CD4-positive, alpha-beta T cell treated with Interleukin-4 for 1 hour (primary cell): ENCODE measurements at regions not wholly inside any gene's neighbourhood (a gene's known extent, or its start where the extent isn't known, plus 50 kb on each side); places are given as distances from the start of the nearest gene placed in this dataset.
"Not testable (repeated sequence)": the region's sequence is repeated elsewhere in the genome, so short reads cannot be mapped to it uniquely, and the experiment has no call there.

Source experiments
- DNase-seq, 2 donors: peaks; one replicate each; pipeline ENCODE4 v3.0.0-alpha.2; 2020 to 2022

DNA sequence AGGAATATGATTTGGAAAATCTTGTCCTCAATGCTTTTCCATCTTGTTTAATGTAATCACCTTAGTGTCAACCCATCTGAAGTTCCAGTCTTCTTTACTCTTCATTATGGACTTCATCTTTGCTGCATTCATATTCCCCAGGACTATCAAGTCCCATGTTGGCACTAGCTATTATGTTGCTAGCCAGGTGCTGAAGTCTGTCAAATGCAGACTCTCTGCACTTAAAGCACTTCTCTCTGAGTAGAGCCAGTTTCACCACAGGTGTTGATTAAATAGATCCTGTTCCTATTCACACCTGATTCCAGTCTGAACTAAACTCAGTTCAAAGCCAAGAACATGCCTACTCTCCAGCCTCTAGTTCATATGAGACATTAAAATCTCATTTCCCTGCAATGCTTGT is 75.0 kb upstream of the PKN2 start:
- DNase-seq: no peak

DNA sequence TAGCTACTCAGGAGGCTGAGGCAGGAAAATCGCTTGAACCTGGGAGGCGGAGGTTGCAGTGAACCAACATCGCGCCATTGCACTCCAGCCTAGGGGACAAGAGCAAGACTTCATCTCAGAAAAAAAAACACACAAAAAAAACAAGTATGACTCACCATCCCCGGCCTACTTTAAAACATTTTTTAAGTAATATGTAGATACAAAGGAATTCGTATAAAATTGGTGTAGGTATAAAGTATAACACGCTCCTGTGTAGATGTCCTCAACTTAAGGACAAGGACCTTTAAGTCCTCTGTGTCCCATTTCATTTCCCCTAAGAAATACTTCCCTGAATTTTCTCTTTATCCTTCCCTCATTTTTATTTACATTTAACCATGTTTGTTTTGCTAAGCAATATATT is 73.4 kb upstream of the PKN2 start:
- no peak for DNase-seq

DNA sequence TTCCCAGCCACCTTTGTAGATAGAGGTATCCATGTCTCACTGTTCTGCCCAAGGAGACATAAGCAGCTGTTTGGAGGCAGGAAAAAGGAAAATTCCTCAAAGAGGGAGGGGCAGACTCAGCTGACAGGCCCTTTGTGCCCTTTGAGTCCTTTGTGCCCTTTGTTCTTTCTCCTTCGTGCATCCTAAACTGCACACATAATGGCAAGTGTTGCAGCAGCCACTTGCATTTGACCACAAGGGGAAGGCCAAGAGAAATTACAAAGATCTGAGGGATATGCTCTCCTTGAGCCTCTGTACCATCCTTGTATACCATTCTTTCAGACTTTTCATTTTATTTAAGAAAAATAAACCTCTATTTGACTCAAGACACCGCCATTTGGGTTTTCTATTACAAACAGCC is 71.8 kb upstream of the PKN2 start:
- DNase-seq: no peak

DNA sequence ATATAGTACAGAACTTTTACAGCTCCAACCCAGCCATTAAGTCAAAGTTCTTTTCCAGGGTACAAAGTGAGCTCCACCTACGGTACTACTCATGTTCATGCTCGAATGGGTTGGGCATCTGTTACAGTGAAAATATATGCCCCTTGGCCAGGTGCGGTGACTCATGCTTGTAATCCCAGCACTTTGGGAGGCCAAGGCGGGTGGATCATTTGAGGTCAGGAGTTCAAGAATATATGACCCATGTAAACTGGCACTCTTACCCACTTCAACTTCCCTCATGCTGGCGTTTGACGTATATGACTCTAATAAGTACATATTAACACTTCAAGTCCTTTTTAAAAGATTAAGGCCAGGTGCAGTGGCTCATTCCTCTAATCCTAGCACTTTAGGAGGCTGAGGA is 71.3 kb upstream of the PKN2 start:
- DNase-seq: no peak

DNA sequence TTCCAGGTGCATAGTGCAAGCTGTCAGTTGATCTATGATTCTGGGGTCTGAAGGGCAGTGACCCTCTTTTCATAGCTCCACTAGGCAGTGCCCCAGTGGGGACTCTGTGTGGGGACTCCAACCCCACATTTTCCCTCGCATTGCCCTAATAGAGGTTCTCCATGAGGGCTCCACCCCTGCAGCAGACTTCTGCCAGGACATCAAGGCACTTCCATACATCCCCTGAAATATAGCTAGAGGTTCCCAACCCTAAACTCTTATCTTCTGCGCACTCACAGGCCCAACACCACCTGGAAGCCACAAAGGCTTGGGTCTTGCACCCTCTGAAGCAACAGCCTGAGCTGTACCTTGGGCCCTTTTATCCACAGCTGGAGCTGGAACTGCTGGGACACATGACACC is 65.7 kb upstream of the PKN2 start:
- no peak for DNase-seq

DNA sequence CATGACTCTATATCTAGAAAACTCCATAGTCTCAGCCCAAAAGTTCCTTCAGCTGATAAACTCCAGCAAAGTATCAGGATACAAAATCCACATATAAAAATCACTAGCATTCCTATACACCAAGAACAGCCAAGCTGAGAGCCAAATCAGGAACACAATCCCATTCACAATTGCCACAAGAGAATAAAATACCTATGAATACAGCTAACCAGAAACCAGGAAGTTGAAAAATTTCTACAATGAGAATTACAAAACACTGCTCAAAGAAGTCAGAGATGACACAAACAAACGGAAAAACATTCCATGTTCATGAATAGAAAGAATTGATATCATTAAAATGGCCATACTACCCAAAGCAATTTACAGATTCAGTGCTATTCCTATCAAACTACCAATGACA is 61.0 kb upstream of the PKN2 start:
- DNase-seq: not testable (repeated sequence)
